Lower leg skin (tissue), 4 donors: ENCODE measurements at regions not wholly inside any gene's neighbourhood (a gene's known extent, or its start where the extent isn't known, plus 50 kb on each side); places are given as distances from the start of the nearest gene placed in this dataset.

Source experiments
- DNase-seq, 2 donors: peaks; one replicate each; pipeline ENCODE4 v3.0.0-alpha.2; 2019; ENCODE audit warnings: low spot score in 2 of 2
- H3K4me3 ChIP-seq: fragments of 200-600 bp; sonication (generic); 2 replicates; pipeline ENCODE4 v1.5.1; 2017; ENCODE audit warnings: mild to moderate bottlenecking, low read depth; ENCODE audit not compliant: poor library complexity, severe bottlenecking
- CTCF ChIP-seq, 3 donors: fragments of 450-650 bp; IDR thresholded peaks; one replicate each; pipeline ENCODE4 v1.5.1; 2016; ENCODE audit warnings: antibody characterized with exemption in 3 of 3, mild to moderate bottlenecking in 3 of 3, moderate library complexity in 2 of 3
- POLR2A ChIP-seq, 2 donors: fragments of 450-650 bp; IDR thresholded peaks; one replicate each; pipeline ENCODE4 v1.6.1; 2016 to 2017; ENCODE audit warnings: antibody characterized with exemption in 2 of 2, mild to moderate bottlenecking in 1 of 2, moderate library complexity in 1 of 2
- WGBS, 2 donors: methylation state at CpG; one replicate each; pipeline ENCODE4 v1.1.5; 2018; 5-methylcytosine and 5-hydroxymethylcytosine counted together
- intact Hi-C: fragments of 100-400 bp; cut with DNase I; formaldehyde crosslinking; loops from one replicate; pipeline ENCODE4 v1.15.0; 2023; ENCODE audit warnings: low total_unique reads

- WGBS, 2 donors, result 48 to 52% methylated on average over 1 of the region's 1 CpG
- intact Hi-C loops, result no loop called here
- DNase-seq, result no peak
- no peak overlapping the region for H3K4me3 ChIP-seq
- TF ChIP-seq CTCF (IDR thresholded peaks at IDR 0.05), result no peak
- no peak for TF ChIP-seq POLR2A (IDR thresholded peaks at IDR 0.05)
These were observed 1188.2 kb upstream of the RAG2 start for GRCh38 chr11:37786214-37786755.

DNA sequence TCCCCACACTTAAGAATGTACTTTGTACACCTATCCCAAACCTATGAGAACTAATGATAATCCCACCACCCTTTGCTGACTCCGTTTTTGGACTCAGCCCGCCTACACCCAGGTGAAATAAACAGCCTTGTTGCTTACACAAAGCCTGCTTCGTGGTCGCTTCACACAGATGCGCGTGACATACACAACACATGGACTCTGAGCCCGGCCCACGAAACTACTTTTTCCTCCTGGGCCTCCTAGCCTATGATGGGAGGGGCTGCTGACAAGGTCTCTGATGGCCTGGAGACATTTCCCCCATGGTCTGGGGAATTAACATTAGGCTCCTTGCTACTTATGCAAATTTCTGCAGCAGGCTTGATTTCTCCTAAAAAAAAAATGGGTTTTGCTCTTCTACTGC is 1176.4 kb upstream of the RAG2 start:
- no peak for DNase-seq
- TF ChIP-seq CTCF (IDR thresholded peaks at IDR 0.05) (no peak), POLR2A (IDR thresholded peaks at IDR 0.05) (no peak)
- WGBS, 2 donors, result 92 to 96% methylated on average over 8 of the region's 8 CpGs
- no peak overlapping the region for H3K4me3 ChIP-seq
- intact Hi-C loops, result no loop called here

DNA sequence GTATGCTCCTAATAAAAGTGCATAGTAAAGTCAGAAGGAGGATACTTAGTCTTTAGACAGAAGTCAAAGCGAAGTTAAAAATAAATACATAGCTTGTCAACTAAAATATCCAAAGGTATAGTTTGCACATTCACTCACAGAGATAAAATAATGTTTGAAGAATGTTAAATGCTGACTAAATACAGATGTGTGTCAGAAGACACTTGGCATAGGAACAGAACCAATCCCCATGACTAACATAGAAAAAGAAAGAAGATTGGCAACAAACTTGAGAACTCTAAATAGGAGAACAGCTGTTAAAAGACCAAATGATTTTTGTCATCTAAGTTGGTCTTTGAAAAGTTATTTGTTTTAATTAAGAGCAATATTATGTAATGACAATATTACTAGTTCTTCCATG is 1172.1 kb upstream of the RAG2 start:
- DNase-seq, result no peak
- no peak overlapping the region for H3K4me3 ChIP-seq
- WGBS, 2 donors, result 49 to 74% methylated on average over 1 of the region's 1 CpG
- intact Hi-C loops, result no loop called here
- TF ChIP-seq POLR2A (IDR thresholded peaks at IDR 0.05) (no peak), CTCF (IDR thresholded peaks at IDR 0.05) (no peak)

DNA sequence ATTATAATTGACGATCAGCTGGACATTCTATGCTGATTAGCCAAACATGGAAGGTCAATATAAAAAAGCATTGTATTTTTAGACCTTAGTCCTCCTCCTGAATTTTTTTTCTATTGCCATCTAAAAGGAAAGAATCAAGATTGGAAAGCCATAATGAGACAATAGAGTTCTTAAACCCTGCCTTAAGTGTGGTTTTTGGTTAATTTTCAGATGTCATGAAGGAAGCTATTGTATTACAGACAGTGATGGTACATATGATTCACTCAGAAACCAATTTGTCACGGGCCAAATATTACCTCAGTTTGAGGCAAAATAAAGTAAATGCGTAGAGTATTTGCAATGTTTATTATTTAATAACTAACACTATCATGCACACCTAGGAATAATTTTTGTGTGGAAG is 1164.0 kb upstream of the RAG2 start:
- intact Hi-C loops, result no loop called here
- TF ChIP-seq CTCF (IDR thresholded peaks at IDR 0.05), result no peak
- no peak for TF ChIP-seq POLR2A (IDR thresholded peaks at IDR 0.05)
- no peak overlapping the region for H3K4me3 ChIP-seq
- DNase-seq, result no peak
- WGBS, 2 donors, result 76 to 79% methylated on average over 3 of the region's 3 CpGs

- H3K4me3 ChIP-seq, result no peak overlapping the region
- WGBS, 2 donors, result 84 to 97% methylated on average over 1 of the region's 1 CpG
- DNase-seq, result no peak
- TF ChIP-seq POLR2A (IDR thresholded peaks at IDR 0.05), result no peak
- no peak for TF ChIP-seq CTCF (IDR thresholded peaks at IDR 0.05)
- intact Hi-C loops, result no loop called here
These were observed 1157.5 kb upstream of the RAG2 start for GRCh38 chr11:37755521-37755920.

- H3K4me3 ChIP-seq, result no peak overlapping the region
- no peak for DNase-seq
- intact Hi-C loops, result no loop called here
- TF ChIP-seq POLR2A (IDR thresholded peaks at IDR 0.05), result no peak
- no peak for TF ChIP-seq CTCF (IDR thresholded peaks at IDR 0.05)
These were observed 1150.6 kb upstream of the RAG2 start for GRCh38 chr11:37748641-37749040.
